ENCODE measurements at regions not wholly inside any gene's neighbourhood (a gene's known extent, or its start where the extent isn't known, plus 50 kb on each side); places are given as distances from the start of the nearest gene placed in this dataset.

GRCh38 chr5:174995827-174996226, 271.4 kb downstream of the MSX2 start:
- H3K79me1 ChIP-seq (ENCODE audit: low read depth in 1 of 2, low read length in 2 of 2) = no peaks in the 10 kb centered on the region
- H3K23ac ChIP-seq (ENCODE audit: low read depth, low read length) = no peak overlapping the region
- no peak overlapping the region for H2BK20ac ChIP-seq (ENCODE audit: low read depth, low read length)
- H3K4me3 ChIP-seq (ENCODE audit: insufficient read depth, low read depth, low read length) = no peak overlapping the region
- H3K27ac ChIP-seq (ENCODE audit: insufficient read depth, low read length) = no peak overlapping the region
- H2AK9ac ChIP-seq (replicated peaks; ENCODE audit: low read depth, low read length, poor library complexity) = no peak overlapping the region
- H3K4ac ChIP-seq (ENCODE audit: low read depth, low read length) = no peak overlapping the region
- no peaks in the 10 kb centered on the region for H4K20me1 ChIP-seq (ENCODE audit: insufficient read depth, low read length)
- ChIA-PET CTCF (no interaction called here), POLR2A (ENCODE audit: unreplicated experiment) (no interaction called here)
- no peak overlapping the region for H2AK5ac ChIP-seq (ENCODE audit: low read depth, low read length)
- H3K14ac ChIP-seq (replicated peaks; ENCODE audit: low read depth, low read length) = no peak overlapping the region
- H3K9ac ChIP-seq (ENCODE audit: low read depth, low read length) = no peak overlapping the region
- WGBS, 2 experiments (ENCODE audit: extremely low coverage in 2 of 2, insufficient read length in 1 of 2) = no CpG with 5 or more reads among the region's 3 CpGs
- no peak overlapping the region for H4K8ac ChIP-seq (ENCODE audit: low read depth in 2 of 2, low read length in 2 of 2)
- no peaks in the 10 kb centered on the region for H3K4me1 ChIP-seq (ENCODE audit: control insufficient read depth, insufficient read depth, low read length)
- H3K18ac ChIP-seq (ENCODE audit: low read depth, low read length) = no peak overlapping the region
- no peak for DNase-seq
- no peak overlapping the region for H2AFZ ChIP-seq (replicated peaks; ENCODE audit: low read length, poor library complexity)
- no peaks in the 10 kb centered on the region for H3K36me3 ChIP-seq (ENCODE audit: control insufficient read depth, insufficient read depth, low read length)
- H3K27me3 ChIP-seq (ENCODE audit: control insufficient read depth, insufficient read depth, low read length) = no peaks in the 10 kb centered on the region
- intact Hi-C loops (cut with micrococcal nuclease) = no loop called here
- no peak overlapping the region for H2BK15ac ChIP-seq (ENCODE audit: low read depth, low read length)
- ATAC-seq (ENCODE audit: low read depth) = no peak
- no peak for TF ChIP-seq MAZ (IDR thresholded peaks at IDR 0.05; ENCODE audit: borderline replicate concordance, low read depth, low read length)
- TF ChIP-seq ELK1 (IDR thresholded peaks at IDR 0.05; ENCODE audit: borderline replicate concordance, low read depth, low read length) = no peak
- TF ChIP-seq RCOR1 (IDR thresholded peaks at IDR 0.05; ENCODE audit: insufficient replicate concordance, low read length) = no peak
- no peak for TF ChIP-seq SMC3 (IDR thresholded peaks at IDR 0.05; ENCODE audit: low read depth, low read length)
- no peak for TF ChIP-seq RFX5 (IDR thresholded peaks at IDR 0.05; ENCODE audit: low read depth, low read length)
- TF ChIP-seq CTCF (conservative IDR thresholded peaks at IDR 0.05; ENCODE audit: low read depth, low read length) = no peak
- no peak for TF ChIP-seq MAFK (IDR thresholded peaks at IDR 0.05; ENCODE audit: low read depth, low read length)
- no peak overlapping the region for H3K56ac ChIP-seq (ENCODE audit: extremely low read depth, insufficient read depth, low read length)
- no peaks in the 10 kb centered on the region for H3K9me1 ChIP-seq (ENCODE audit: insufficient read depth, low read length)
- H4K5ac ChIP-seq (ENCODE audit: low read depth, low read length) = no peak overlapping the region
- no peak overlapping the region for H2BK5ac ChIP-seq (ENCODE audit: low read depth, low read length, poor library complexity, severe bottlenecking)
- in situ Hi-C loops (cut with MboI; ENCODE audit: low sequenced_read_pairs) = no loop called here
- dilution Hi-C loops (cut with HindIII; ENCODE audit: low sequenced_read_pairs, unreplicated experiment) = no loop called here
- no TSS peak for BruUV-seq (replicated peaks)
- H3K4me2 ChIP-seq (ENCODE audit: low read depth, low read length) = no peak overlapping the region
- H3K9me3 ChIP-seq (ENCODE audit: control insufficient read depth, insufficient read depth, low read length) = peaks cover 2% of the 10 kb centered on the region
- no peak overlapping the region for H4K91ac ChIP-seq (ENCODE audit: insufficient read depth, low read depth, low read length)
- H2BK120ac ChIP-seq (ENCODE audit: low read depth, low read length) = no peak overlapping the region
